ENCODE measurements at regions not wholly inside any gene's neighbourhood (a gene's known extent, or its start where the extent isn't known, plus 50 kb on each side); places are given as distances from the start of the nearest gene placed in this dataset.

DNA sequence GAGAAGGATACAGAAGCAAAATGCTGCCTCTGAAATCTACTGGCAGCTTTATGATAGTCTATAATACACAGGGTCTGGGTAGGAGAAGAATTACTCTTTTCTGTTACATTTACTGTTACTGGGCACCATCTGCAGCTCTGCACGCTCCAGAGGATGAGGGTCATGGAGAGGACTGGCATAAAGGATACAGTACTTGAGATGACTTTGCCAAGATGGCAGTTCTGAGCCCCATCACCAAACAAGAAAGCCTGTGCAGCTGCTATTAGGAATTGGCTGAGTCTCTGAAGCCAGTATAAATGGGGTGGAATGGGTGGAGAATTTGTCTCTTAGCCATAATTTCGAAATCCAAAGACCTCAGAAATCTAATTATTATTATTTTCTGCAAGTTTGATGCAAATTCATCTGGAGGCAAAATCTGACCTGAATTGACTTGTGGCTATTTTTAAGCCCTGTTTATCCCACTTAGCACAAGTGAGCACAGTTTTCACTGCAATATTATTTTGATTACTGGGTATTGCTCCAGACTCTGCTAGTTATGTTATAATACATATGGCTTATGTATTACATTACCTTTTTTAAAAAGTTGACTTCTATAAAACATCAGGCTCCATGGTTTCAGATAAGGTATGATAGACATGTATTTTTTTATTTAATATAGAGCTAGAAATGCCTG lies 579.5 kb downstream of the MBD2 start:
- DNase-seq (ENCODE audit: low spot score): no peak

DNA sequence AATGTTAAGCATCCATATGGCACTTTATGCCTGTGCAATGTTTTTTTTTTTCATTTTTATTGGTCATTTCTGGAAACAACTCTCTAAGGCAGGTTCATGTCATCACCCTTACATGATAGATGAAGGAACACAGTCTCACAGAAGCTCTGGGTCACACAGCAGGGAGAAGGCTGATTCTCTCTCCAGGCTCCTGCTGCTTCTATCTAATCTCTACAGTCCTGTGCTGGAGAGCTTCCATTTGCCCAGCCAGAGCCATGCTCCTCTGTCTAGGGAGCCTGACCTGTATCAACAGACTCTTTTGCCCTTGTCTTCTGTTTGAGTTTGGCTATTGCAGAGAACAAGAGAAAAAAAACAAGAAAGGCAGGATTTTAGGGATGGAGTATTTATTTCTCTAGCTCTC lies 584.8 kb downstream of the MBD2 start:
- DNase-seq (ENCODE audit: low spot score): no peak

DNA sequence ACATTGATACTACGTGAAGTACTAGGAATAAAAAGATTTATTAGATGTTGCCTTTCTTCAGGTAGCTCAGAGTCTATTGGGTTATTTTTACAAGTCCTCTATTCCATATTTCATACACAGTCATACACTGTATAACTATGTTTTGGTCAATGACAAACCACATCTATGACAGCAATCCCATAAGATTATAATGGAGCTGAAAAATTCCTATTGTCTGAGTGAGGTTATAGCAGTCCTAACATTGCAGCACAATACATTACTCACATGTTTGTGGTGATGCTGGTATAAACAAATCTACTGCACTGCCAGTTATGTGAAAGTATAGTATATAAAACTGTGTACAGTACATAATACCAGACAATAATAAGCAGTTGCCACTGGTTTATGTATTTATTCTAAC lies 595.1 kb downstream of the MBD2 start:
- no peak for DNase-seq (ENCODE audit: low spot score)

DNA sequence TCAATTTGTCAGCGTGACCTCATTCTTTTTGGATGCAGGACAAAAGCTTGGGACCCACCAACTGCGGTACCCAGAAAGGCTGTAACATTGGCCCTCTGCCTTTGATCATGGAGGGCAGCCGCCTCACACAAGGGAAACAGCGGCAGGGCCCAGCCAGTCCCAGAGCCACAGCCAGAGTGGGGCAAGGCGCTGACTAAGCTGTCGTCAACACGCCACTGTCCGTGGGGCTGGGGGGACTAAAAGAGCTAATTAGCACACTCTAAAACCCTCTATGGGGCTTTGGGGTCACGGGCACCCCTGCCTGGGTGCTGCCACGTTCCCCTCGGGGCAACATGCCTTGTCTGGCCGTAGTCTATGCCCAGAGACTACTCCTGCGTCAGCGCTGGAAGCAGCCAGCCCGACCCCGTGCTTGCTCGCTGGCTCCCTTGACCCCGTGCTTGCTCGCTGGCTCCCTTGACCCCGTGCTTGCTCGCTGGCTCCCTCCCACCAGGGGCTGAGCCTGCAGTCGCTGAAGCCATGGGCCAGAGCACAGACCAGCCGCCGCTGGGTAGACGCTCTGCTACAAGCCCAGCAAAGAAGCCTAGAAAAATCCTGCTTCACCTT lies 598.4 kb downstream of the MBD2 start:
- DNase-seq (ENCODE audit: low spot score): no peak

DNA sequence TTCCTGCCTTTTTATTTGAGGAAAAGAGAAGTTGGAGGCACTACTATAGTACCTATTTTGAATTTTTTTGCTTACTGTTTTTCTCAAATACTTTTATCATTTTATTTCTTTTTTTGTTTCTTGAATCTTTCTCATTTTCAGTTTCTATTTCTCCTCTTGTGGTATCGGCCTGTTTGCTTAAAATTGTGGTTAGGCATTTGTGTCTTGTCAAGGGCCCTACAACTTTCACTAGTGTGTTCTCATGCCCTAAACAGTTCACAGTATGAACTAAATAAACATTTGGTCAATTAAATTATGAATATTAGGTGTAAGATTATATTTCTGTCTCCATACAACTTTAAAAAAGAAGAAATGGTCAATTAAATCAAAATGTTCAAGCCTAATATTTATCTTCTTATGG lies 613.5 kb downstream of the MBD2 start:
- DNase-seq (ENCODE audit: low spot score): no peak

DNA sequence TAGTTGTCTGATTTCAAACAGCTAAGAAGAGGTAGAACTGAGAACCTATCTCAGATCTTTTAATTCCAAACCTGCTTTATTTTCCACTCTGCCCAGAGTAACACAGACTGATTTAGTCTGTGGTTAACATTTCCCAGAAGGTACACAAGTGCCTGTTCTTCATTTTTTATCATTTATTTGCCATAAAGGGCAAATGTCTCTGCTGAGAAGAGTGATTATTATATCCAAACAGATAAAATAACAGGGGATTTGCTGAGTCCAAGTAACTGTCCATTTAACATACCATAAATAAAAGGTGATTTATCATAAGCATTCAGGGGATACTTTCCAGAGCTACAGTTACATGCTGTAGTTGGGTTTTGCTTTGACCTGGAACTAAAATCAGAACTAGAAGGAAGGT lies 617.7 kb downstream of the MBD2 start:
- DNase-seq (ENCODE audit: low spot score): no peak

DNA sequence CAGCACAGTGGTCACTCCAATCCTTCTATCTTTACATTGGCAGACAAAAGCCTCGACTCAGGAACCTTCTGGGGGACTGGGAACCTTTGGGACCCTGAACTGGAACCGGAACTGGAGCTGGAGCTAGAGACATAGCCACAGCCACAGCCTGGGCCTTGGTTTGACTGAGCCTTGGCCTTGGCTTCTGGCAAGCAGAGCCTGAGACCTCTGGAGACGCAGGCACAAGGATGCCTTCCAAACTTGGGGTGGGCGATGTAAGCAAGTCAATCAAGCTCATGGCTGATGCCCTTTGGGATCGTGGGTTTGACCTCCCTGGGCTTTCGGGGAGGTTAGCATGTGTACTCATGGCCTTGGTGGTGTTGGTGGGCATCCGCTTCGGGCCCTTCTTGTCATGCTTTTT lies 619.3 kb downstream of the MBD2 start:
- no peak for DNase-seq (ENCODE audit: low spot score)

DNA sequence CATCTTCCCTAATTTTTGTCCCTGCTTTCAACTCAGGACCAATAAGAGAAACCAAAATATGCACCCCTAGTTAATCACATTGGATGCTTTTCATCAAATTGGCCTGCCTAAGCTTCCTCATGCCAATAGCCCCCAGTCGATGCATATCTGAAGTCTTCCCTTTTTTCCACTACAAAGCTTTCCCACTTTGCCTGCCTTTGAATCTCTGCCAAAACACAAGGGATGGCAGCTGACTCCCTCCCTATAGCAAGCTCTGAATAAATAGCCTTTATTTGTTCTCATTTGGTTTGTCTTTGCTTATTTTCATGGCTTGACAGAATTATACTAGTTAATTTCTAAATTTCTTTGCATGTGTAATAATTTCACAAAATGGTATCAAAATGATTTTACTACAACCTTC lies 621.2 kb downstream of the MBD2 start:
- no peak for DNase-seq (ENCODE audit: low spot score)

DNA sequence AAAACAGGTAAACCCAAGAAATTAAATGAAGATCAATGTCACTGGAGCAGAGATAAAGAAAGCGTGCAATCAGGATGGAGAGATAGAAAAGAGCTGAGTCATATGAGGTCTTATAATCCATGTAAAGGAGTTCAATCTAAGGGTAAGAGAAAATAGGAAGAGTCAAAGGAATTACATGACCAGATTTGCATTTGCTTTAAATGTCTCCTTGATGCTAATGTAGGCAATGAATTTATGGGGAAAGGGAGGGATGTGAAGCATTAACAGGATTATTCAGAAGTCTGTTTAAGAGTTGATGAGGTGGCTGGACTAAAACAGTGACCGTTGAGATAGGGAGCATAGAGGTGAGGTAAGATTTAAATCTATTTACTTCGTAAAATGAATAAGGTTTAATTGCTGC lies 623.1 kb downstream of the MBD2 start:
- DNase-seq (ENCODE audit: low spot score): no peak

DNA sequence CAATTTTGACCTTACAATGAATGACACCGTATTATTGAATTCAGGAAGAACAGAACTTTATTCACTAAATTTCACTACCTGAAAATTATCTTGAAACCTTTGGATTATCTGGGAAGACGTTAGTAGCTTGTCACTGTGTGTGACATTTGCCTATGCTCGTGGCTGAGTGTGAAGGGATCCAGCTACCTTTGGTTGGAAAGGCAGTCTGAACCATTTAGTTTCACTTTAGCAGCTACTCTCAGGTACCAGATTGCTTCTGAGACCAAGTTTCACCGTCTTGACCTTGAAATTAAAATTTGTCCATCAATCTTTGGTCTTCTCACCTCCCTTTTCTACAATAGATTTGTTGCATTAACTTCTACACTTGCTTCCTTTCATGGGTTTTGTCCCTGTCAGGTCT lies 637.5 kb downstream of the MBD2 start:
- no peak for DNase-seq (ENCODE audit: low spot score)
